GM06990 (cell line): ENCODE measurements at regions not wholly inside any gene's neighbourhood (a gene's known extent, or its start where the extent isn't known, plus 50 kb on each side); places are given as distances from the start of the nearest gene placed in this dataset.

Experiments used
- DNase-seq: peaks from one replicate; pipeline ENCODE4 v3.0.0-alpha.2; 2011; ENCODE audit not compliant: insufficient read length; ENCODE audit errors: extremely low read depth
- H3K27me3 ChIP-seq: replicated peaks from 2 replicates; pipeline ENCODE4 v1.6.0; 2011; ENCODE audit warnings: low read length; ENCODE audit not compliant: control insufficient read depth, insufficient read depth
- H3K36me3 ChIP-seq: 2 replicates; pipeline ENCODE4 v1.5.1; 2011; ENCODE audit warnings: low read length; ENCODE audit not compliant: control insufficient read depth, insufficient read depth
- H3K4me3 ChIP-seq: replicated peaks from 2 replicates; pipeline ENCODE4 v1.5.1; 2011; ENCODE audit warnings: low read depth, mild to moderate bottlenecking, control low read depth, low read length
- CTCF ChIP-seq: IDR thresholded peaks from 2 replicates; pipeline ENCODE4 v1.5.1; 2011; ENCODE audit warnings: low read length, control low read depth, mild to moderate bottlenecking, inconsistent platforms; ENCODE audit not compliant: insufficient read depth, poor library complexity, severe bottlenecking

DNA sequence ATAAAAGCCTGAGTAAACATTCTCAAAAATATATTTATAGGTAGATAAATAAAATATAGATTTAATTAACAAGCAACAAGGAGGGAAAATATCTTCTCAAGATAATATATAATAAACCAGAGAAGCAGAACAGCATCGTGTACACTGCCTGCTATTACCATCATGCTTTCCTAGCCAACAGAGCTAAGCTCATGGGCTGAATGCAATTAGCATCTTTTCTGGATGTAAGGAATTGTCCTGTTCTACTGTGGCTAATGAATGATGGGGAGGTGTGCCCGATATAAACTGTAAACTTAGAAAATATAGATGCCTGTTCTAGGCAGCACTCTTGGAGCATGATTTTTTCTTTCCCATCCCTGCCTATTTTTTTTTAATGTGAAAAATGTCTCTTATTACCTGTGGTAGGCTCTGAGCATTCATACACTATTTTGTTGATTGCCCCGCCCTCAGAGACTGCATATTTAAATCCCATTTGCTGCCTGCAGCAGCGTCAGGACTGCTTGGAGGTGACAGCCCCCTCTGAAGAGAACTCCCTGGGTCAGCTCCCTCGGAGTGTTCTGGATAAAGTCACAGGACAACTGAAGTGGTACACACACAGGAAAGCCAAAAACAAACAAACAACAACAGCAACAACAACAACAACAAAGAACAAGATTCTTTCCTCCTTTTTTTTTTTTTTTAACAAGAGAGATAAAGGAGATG is 312.3 kb downstream of the SATB1 start:
- no peaks in the 10 kb centered on the region for H3K27me3 ChIP-seq
- DNase-seq, result no peak
- no peak overlapping the region for H3K4me3 ChIP-seq
- H3K36me3 ChIP-seq, result no peaks in the 10 kb centered on the region
- no peak for TF ChIP-seq CTCF

DNA sequence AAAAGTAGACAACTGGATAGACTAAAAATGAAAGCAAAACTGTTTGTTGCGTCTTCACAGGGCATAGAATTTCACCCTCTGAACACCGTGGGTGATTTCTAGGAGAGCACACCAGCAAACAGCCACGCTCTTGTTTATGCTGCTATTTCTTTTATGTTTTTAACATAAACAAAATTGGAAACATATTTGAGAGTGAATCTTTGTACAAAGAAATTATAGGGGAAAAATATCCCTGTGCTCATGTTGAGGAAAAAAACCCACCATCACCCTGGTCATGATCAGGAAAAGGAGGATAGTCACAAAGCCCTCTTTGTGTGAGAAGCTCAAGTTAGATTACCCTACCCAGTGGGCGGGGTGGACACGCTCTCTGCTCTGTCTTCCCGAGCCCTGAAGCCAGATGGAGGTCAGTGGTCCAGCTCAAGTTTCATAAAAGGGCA is 313.3 kb downstream of the SATB1 start:
- H3K27me3 ChIP-seq, result no peaks in the 10 kb centered on the region
- H3K4me3 ChIP-seq, result peak overlapping the region; percentile 2; the same call in 1 of the 2 replicates
- no peak for DNase-seq
- TF ChIP-seq CTCF, result no peak
- no peaks in the 10 kb centered on the region for H3K36me3 ChIP-seq

DNA sequence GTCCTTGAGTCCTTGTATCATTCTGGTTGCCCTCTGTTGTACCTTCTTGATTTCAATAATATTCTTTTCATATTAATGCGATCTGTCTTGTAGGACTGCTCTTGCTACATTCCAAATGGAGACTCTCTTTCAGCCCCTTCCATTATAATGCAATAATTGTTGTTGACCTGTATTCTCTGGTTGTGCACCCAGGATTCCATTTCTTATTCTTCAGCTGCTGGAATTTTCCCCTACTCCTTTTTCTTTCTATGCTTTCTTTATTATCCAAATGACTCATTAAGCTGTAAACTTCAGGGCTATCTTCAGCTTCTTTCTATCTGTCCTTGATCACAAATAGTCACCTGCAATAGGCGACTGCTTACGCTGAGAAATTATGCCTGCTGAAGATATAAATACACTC is 321.5 kb downstream of the SATB1 start:
- no peaks in the 10 kb centered on the region for H3K27me3 ChIP-seq
- no peak overlapping the region for H3K4me3 ChIP-seq
- no peak for TF ChIP-seq CTCF
- DNase-seq, result no peak
- H3K36me3 ChIP-seq, result no peaks in the 10 kb centered on the region

DNA sequence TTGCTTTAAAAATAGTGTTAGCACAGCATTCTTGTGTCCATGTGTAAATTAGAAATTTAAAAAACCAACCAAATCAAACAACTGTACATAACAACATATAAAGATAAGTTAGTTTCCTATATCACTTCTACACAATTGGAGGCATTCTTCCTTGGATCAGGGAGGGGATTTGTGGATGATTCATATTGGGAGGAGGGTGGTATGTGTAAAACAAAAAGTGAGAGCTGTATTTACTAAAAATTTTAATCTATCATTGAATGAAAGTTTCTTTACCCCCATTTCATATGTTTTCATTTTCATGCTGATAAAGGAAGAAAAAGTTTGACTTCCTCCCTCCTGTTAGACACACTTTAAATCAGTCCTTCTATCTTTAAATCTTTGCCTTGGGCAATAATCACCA is 325.0 kb downstream of the SATB1 start:
- TF ChIP-seq CTCF, result no peak
- no peak overlapping the region for H3K4me3 ChIP-seq
- H3K36me3 ChIP-seq, result no peaks in the 10 kb centered on the region
- no peaks in the 10 kb centered on the region for H3K27me3 ChIP-seq
- no peak for DNase-seq

GRCh38 chr3:18099611-18100010 is 325.5 kb downstream of the SATB1 start:
- Histone ChIP-seq H3K4me3 (no peak overlapping the region), H3K36me3 (no peaks in the 10 kb centered on the region), H3K27me3 (no peaks in the 10 kb centered on the region)
- DNase-seq, result no peak
- no peak for TF ChIP-seq CTCF
